Neural cell (in vitro differentiated cells): ENCODE measurements at regions not wholly inside any gene's neighbourhood (a gene's known extent, or its start where the extent isn't known, plus 50 kb on each side); places are given as distances from the start of the nearest gene placed in this dataset.

Source experiments
- EP300 ChIP-seq: fragments of 450-650 bp; conservative IDR thresholded peaks from 2 replicates; pipeline ENCODE4 v1.6.1; 2014; ENCODE audit warnings: antibody characterized with exemption, mild to moderate bottlenecking, moderate library complexity; ENCODE audit not compliant: poor library complexity, severe bottlenecking
- EZH2 ChIP-seq: fragments of 200-600, 300-800 bp; shearing (Covaris generic), sonication (generic); IDR thresholded peaks from 2 replicates; pipeline ENCODE4 v1.6.1; 2014; ENCODE audit warnings: antibody characterized with exemption, low read length, borderline replicate concordance, mild to moderate bottlenecking; ENCODE audit not compliant: insufficient read depth, poor library complexity, severe bottlenecking
- POLR2AphosphoS5 ChIP-seq: IDR thresholded peaks from 2 replicates; pipeline ENCODE4 v1.6.1; 2012
- SMC3 ChIP-seq: fragments of 450-650 bp; conservative IDR thresholded peaks from 2 replicates; pipeline ENCODE4 v1.6.1; 2014; ENCODE audit warnings: antibody characterized with exemption, mild to moderate bottlenecking, moderate library complexity; ENCODE audit not compliant: poor library complexity
- TAF1 ChIP-seq: IDR thresholded peaks from 2 replicates; pipeline ENCODE4 v1.6.1; 2012; ENCODE audit warnings: low read depth
- TF ChIP-seq, protein P1 (sequence below): fragments of 450-650 bp; IDR thresholded peaks from 2 replicates; pipeline ENCODE4 v1.5.1; 2014; ENCODE audit warnings: antibody characterized with exemption, mild to moderate bottlenecking, moderate library complexity; ENCODE audit not compliant: poor library complexity, severe bottlenecking

DNA sequence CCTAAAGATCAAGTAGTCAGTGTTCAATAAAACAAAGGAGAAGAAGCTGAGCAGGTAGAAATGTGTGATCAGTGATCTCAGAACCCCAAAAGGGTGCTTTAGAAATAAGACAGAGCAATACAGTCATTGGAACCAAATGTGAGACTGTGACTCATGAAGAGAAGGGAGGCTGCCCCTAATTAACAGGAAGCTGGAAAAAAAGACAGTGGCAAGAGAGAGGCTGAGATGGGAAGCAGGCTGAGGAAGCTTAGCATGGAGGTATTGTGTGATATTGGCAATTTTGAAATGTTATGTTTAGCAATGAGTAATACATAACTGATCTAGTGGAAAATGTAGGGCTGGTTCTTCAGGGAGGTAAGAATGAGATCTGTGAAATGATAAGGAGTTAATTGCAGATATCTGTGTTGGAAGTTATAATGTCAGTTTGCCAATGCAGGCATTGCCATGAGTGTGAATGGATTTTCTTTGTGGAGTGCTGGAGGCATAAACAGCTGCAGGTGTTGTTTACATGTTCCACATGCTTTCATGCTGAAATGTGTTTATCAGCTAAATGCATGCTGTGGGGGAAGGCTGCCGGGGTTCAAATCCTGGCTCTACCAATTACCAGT lies 90.6 kb upstream of the CACNA1E start:
- TF ChIP-seq EZH2 = no peak
- TF ChIP-seq POLR2AphosphoS5 = no peak
- TF ChIP-seq, protein P1, sequence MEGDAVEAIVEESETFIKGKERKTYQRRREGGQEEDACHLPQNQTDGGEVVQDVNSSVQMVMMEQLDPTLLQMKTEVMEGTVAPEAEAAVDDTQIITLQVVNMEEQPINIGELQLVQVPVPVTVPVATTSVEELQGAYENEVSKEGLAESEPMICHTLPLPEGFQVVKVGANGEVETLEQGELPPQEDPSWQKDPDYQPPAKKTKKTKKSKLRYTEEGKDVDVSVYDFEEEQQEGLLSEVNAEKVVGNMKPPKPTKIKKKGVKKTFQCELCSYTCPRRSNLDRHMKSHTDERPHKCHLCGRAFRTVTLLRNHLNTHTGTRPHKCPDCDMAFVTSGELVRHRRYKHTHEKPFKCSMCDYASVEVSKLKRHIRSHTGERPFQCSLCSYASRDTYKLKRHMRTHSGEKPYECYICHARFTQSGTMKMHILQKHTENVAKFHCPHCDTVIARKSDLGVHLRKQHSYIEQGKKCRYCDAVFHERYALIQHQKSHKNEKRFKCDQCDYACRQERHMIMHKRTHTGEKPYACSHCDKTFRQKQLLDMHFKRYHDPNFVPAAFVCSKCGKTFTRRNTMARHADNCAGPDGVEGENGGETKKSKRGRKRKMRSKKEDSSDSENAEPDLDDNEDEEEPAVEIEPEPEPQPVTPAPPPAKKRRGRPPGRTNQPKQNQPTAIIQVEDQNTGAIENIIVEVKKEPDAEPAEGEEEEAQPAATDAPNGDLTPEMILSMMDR = no peak
- TF ChIP-seq TAF1 = no peak
- TF ChIP-seq EP300 = no peak
- no peak for TF ChIP-seq SMC3
